ENCODE measurements at regions not wholly inside any gene's neighbourhood (a gene's known extent, or its start where the extent isn't known, plus 50 kb on each side); places are given as distances from the start of the nearest gene placed in this dataset.

- DNase-seq: no peak
These were observed 129.5 kb upstream of the PRNP start for GRCh38 chr20:4556781-4557180.

GRCh38 chr20:4555188-4555890, 130.9 kb upstream of the PRNP start:
- peak; percentile 56 for DNase-seq

GRCh38 chr20:4554346-4554745, 131.9 kb upstream of the PRNP start:
- DNase-seq: no peak

GRCh38 chr20:4552075-4552640, 134.1 kb upstream of the PRNP start:
- DNase-seq: no peak

GRCh38 chr20:4550740-4551139, 135.5 kb upstream of the PRNP start:
- DNase-seq: no peak

GRCh38 chr20:4549711-4550259, 136.5 kb upstream of the PRNP start:
- no peak for DNase-seq

GRCh38 chr20:4548552-4548951, 137.7 kb upstream of the PRNP start:
- DNase-seq: no peak

- peak; percentile 79 for DNase-seq
These were observed 139.5 kb upstream of the PRNP start for GRCh38 chr20:4546786-4547185.

- DNase-seq: no peak
These were observed 139.9 kb upstream of the PRNP start for GRCh38 chr20:4546342-4546741.

- peak; percentile 93 for DNase-seq
These were observed 140.7 kb upstream of the PRNP start for GRCh38 chr20:4545526-4545925.

- peak; percentile 61 for DNase-seq
These were observed 141.5 kb upstream of the PRNP start for GRCh38 chr20:4544765-4545164.

- no peak for DNase-seq
These were observed 144.0 kb upstream of the PRNP start for GRCh38 chr20:4542270-4542669.

- no peak for DNase-seq
These were observed 151.9 kb upstream of the PRNP start for GRCh38 chr20:4534315-4534714.

GRCh38 chr20:4533368-4534133, 152.7 kb upstream of the PRNP start:
- no peak for DNase-seq

- DNase-seq: no peak
These were observed 153.5 kb upstream of the PRNP start for GRCh38 chr20:4532772-4533171.

- DNase-seq: no peak
These were observed 161.5 kb upstream of the PRNP start for GRCh38 chr20:4524792-4525191.

- DNase-seq: no peak
These were observed 161.9 kb upstream of the PRNP start for GRCh38 chr20:4524307-4524706.

GRCh38 chr20:4522310-4522709, 163.9 kb upstream of the PRNP start:
- no peak for DNase-seq

GRCh38 chr20:4521170-4521968, 164.9 kb upstream of the PRNP start:
- DNase-seq: no peak

GRCh38 chr20:4519534-4519933, 166.7 kb upstream of the PRNP start:
- DNase-seq: no peak

GRCh38 chr20:4516876-4517275, 169.4 kb upstream of the PRNP start:
- no peak for DNase-seq

- DNase-seq: peak; percentile 86
These were observed 172.5 kb upstream of the PRNP start for GRCh38 chr20:4513720-4514119.

All from fibroblast of upper back skin (primary cell).